Germinal center (tissue), 1 donor: ENCODE measurements at regions not wholly inside any gene's neighbourhood (a gene's known extent, or its start where the extent isn't known, plus 50 kb on each side); places are given as distances from the start of the nearest gene placed in this dataset.
"Not testable (repeated sequence)": the region's sequence is repeated elsewhere in the genome, so short reads cannot be mapped to it uniquely, and the experiment has no call there.

Experiments
- DNase-seq: peaks from one replicate; pipeline ENCODE4 v3.0.0; 2012; ENCODE audit warnings: mixed read lengths, low spot score

DNA sequence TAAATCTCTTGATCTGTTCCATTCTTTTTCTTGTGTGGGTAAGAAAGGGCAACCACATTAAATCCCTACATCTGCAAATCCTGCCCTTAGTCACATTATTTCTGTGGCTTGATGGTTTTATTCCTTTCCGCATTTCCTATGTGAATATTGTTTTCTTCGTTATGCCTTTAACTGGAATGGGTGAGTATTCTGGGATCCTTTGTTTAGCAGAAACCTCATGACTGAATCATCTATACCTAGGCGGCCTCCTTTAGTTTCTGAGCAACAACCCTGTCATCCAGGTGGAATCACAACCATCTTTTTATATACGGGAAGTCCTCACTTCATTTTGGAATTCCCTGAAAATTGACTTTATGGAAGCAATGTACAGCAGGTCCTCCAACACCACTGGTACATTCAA lies 409.5 kb downstream of the DIRAS2 start:
- not testable (repeated sequence) for DNase-seq

DNA sequence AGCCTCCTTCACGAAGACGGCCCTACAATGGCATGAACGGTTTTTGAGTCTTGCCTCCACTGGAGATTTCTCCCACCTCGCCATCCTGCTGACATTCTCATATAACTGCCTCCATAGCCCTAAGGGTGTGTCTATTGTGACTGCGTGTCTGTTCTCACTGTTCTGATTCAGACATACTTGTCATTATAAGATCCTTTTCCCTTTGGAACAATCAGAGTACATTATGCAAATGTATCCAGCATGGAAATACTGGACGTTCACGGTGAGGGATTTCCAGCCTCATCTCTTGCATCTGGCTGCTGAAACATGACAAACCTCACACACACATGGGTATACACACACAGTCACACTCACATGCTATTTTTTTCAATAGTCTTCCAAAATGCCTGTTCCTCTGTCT lies 402.1 kb downstream of the DIRAS2 start:
- DNase-seq = no peak

DNA sequence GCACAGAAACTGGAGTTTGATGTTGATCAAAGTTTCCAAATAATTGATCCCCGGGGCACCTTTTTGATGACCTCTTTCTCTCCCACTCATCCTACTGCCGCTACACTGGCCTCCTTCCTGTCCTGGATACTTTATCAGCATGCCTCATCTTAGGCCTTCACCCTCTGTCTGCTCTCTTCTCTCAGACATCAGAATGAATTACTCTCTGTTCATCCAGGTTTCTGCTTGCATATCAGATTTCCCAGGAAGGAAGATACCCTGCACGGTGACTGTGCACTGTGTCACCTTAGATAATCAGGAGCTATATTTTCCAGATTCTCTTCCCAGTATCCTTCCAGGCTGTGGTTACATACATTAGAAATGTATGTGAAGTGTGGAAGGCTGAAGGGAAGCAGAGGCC lies 397.0 kb downstream of the DIRAS2 start:
- DNase-seq = no peak

DNA sequence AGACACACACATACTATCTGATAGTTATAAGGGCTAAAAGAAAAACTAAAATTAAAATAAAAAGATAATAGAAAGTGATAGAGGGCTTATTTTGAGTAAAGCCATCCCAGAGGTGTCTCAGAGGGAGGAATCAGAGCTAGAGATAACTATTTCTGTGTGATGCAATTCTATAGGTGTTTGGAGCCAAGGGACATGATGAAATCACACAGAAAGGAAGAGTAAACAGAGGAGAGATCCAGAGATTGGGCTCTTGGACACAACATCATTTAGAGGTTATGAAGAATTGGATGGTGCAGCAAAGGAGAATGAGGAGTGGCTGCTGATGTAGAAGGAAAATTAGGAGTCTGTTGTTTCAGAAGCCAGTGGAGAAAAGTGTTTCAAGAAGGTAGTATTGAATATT lies 393.5 kb downstream of the DIRAS2 start:
- no peak for DNase-seq

DNA sequence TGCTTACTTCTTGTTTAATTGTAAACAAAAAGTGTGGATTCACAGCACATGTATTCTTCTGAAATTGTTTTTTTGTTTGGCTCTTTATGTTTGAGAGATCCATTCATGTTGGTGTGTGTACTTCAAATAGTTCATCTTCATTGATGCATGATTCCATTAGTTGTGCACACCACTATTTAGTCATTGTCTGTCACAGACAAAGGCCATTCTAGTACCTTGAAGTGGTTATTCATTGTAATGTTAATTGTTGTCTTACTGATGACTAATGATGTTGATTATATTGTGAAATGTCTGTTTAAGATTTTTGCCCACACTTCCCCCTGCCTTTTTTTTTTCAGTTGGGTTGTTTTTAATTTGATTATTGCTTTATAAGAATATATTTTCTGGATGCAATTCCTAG lies 391.3 kb downstream of the DIRAS2 start:
- no peak for DNase-seq

DNA sequence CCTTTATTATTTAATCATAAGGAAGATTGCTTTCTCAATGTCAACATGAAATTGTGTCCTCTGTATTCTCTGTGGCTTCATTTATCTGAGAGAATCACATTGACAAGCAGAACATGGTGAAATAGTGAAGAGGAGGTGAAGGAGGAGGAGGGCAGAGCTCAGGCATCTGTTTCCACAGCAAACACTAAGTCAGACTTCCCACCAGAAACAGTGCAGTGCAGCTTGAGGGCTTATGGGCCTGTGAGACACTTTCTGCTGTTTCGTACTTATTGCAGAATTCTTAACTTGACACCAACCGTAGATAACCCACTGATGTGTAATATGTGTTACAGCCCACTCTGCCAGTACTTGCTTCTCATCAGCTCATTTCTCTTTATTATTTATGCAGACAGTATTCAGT lies 386.3 kb downstream of the DIRAS2 start:
- no peak for DNase-seq

DNA sequence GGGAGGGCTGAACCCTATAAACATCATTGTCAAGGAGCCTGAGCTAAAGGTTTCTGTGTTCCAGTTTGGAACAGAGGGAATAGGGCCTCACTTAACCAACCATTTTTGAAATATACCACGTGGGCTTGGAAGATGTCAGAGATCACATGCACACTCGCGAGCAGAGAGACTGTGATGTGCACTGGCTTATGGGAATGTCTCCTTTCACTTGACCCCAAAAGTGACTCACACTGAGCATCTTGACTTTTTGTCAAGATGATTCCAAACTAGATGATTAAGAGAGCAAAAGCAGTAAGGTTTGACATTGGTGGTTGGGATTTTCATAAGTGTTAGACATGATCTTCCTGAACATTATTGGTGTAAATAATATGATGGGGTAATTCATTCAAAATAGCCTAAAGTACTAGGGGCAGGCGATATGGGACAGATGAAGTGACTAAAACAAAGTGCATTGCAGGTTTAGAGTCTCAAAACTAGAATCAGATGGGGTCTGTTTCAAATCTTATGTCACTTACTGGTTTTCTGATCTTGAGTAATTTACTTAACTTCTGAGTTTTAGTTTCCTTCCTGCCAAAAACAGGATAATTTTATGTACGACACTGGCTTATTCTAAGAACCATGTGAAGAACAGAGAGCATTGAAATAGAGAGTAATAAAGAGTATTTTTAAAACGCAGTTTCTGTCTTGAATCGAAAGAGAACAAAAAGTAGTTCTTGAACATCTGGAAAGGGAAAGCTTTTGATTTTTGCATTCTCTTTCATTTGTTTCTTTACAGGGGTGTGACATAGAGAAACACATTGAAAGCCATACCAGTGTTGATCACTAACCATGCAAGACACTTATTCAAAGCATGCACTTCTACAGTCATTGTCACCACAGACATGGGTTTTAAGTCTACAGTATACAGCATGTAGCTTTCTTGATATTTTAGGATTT lies 383.0 kb downstream of the DIRAS2 start:
- DNase-seq = no peak

DNA sequence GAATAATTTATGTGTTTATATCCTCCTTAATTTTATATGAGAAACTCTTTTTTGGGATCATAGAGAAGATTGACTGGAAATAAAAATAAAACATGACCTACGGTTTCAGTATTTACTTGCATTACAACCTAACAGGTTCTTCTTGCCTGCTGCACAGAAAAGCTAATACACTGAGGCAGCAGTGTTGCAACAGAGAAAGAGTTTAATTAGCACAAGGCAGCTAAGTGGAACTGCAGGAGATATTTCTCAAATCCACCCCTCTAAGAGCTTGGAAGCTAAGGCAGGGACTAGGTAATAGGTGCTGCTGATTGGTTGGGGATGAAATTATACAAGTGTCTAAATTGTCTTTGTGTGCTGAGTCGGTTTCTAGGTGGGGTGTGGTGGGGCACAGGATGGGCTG lies 380.9 kb downstream of the DIRAS2 start:
- no peak for DNase-seq

DNA sequence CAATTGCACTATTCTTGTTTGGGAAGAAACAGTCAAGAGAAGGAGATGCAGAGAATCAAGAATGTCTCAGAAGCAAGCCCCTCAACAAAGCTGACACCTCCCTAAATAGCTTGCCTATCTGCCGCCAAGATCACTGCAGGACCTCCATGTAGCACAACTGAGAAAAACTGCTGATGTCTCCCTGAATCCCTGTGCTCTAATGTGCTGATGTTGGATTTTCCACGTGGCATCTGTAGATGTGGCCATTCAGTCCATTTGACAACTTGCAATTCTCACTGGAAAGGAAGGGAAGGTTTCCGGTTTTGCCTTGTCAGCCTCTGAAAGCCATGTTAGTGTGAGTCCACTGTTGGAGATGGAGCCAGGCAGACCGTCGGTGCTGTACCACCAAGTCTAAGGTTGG lies 374.0 kb downstream of the DIRAS2 start:
- DNase-seq = no peak

DNA sequence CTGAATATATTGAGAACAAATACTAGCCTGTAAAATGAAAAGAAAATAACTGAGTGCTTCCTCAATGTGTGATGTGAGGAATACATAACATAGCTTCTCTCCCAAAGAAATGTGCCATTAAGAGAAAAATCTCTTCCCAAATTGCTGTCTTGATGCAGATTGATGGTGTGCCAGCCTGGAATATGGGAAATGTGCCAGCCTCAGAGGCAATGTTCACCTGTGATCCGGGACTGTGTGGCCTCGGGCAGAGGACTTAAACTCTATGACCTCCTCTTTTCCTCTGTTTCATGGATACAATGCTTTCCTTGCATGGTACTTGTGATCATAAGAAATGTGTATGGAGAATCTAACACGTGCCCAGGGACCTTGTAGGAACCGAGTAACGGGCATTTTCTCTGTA lies 370.9 kb downstream of the DIRAS2 start:
- no peak for DNase-seq

DNA sequence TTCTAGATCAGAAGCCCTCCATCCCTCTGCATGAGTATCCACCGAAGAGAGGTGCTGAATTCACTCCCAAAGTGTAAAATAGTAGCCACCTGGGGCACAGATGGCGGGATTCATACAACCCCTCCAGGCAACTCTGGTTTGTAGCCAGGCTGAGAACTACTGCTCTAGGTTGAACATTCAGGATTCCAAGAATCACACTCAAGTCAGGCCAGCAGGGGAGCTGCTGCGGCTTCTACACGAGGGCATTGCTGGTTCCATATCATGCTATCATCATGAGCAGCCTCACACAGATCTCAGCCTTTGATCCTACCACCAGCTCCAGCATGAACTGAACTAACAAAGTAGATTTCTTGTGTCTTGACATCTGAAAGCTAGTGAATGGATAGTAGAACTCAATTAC lies 367.9 kb downstream of the DIRAS2 start:
- DNase-seq = no peak

DNA sequence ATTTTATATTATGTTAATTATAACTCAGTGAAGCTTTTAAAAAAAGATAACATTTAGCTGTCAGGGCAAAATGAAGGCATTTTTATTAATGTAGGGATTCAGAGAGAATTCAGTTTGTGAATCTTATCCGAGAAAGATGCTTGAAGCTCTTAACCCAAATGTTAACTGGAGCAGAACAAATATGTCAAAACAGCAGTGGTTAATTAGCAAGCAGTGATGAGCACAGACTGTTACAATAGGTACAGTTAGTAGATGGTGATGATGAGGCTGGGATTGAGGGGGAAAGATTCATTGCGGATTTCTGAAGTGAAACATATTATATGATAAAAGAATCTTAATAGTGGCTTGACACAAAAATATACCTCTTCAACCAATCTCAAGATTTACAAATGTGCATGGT lies 356.7 kb downstream of the DIRAS2 start:
- no peak for DNase-seq

DNA sequence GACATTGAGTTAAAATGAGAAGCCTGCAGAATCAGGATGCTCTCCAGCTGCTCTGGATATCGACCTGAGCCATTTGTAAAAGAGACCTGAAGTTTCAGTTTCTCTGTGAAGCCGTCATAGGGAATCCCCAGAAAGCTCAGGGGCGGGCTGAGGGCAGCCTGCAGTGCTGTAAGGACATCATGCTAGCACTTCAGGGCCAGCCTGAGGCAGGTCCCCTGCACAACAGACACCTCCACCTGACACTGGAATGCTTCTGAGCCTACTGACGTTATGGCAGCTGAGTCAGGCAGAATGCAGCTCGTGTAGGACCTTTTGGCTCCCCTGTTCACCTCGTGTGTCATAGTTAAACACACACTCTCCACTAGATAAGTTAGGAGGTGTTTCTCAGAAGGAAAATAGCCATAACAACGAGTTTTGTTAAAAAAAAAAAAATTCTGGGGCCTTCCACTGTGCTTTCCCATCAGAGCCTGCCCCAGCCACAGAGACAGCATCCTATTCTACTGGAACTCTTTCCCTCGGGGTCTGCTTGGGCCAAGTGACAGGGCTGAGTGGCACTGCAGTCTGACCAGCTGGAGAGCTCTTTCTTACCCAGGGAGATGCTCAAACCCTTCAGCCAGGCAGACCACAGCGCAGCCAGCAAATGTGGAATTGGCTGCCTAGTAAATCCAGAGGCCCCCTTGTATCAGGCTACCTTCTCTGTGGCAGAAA lies 354.9 kb downstream of the DIRAS2 start:
- DNase-seq = no peak

DNA sequence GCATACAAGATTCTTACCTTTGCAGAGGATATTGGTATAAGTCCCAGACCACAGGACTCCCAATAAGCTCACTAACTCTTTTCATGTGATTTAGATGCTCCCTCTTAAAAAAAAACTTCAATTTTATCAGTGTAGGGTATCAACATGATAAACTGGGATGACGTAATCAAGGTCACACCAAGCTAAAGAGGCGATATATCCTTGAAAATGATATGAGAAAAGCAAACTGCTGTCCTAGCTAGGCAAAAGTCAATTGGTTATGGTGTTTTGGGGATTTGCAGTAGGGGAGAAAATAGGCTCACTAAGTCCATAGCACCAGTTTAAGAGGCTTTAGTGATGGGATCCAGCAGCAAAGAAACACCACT lies 354.4 kb downstream of the DIRAS2 start:
- no peak for DNase-seq

DNA sequence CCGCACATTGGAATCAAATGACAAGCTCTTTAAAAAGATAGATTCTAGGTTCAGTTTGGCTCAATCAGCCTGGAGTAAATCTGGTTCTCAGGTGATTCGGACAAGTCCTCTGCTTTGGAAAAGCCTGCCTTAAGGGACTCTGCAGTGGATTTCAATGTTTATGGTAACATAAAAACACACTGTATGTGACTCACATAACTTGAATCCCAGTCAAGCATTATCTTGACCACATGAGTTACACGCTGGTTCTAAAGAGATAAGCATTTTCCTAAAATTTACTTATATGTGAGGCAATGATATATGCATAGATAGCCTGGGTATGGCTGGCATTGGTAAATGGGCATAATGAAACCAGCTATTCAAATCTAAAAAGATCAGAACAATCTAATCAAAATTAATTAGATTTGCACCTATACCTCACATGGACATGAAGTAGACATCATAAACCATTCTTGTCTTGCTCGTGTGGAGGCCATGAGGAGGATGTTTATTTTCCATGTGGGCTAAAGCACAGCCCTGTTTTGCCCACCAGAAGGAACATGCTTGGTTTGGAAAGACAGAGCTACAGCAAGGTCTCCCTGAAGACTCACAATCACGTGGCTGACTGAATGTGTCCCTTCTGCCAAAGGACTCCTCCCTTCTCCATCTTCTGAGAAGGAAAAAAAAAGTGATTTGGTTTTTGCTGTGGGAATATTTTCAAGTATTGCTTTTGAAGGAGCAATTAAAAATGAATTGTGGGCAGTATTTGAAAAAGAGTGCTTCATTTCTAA lies 351.7 kb downstream of the DIRAS2 start:
- no peak for DNase-seq

DNA sequence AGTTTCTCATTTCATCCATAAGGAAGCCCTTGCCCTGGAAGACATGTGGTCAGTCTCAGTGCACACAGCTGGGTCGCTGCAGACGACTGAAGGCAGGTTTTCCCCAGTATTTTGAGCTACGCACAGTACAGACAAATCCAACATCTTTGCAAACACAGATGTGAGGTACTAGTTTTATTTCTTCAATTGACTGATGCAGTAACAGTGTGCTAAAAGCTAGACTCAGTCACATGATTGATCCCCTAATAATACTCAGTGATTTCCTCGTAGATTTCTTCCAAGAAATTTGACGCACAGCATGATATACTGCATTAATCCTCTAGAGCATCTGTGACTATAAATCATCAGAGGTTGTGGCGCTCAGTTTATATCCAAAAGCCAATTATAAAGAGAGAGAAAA lies 346.1 kb downstream of the DIRAS2 start:
- no peak for DNase-seq

DNA sequence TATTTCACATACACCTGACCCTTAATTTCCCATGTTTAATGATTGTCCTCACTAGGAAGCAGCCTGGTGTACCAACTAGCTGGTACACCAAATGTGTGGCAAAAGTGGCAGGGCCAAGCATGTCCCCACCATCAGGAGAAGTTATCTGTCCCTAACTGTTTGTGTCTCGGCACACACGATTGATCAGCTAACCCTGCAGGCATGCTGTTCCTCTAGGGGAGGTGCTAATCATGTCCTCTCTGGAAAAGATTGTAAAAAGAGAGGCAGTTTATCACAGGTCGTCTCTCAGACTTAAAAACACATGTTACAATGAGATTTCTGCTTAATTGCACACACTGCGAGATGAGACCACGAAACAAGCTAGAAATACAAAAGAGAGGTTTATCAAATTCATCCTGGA lies 342.7 kb downstream of the DIRAS2 start:
- DNase-seq = no peak

DNA sequence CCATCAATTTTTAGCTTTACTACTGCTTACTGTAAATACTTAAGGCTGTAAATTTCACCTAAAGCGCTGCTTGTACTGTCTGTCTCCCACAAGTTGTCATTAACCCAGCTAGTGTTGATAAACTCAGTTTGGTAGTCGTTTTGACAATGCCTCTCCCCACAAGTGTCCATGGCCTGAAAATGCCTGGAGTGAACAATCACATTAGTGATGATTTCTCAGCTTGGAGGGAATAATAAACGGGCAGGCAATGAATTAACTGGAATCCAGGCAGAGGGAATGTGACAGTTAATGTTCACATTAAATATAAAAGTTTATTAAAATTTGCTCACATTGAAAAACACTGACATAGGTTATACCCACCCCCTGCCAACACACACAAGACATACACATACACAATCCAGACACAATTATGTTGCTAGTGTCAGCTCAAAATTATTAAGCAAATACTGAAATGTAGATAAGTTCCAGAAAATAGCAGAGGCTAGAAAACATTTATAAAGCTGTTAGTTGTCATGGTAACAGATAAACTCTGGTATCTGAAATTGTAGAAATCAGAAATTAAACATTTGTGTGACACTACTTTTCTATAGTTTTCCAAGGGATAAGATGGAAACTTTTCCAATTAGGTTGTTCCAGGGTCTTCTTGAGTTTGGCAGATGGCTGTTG lies 341.9 kb downstream of the DIRAS2 start:
- DNase-seq = no peak

DNA sequence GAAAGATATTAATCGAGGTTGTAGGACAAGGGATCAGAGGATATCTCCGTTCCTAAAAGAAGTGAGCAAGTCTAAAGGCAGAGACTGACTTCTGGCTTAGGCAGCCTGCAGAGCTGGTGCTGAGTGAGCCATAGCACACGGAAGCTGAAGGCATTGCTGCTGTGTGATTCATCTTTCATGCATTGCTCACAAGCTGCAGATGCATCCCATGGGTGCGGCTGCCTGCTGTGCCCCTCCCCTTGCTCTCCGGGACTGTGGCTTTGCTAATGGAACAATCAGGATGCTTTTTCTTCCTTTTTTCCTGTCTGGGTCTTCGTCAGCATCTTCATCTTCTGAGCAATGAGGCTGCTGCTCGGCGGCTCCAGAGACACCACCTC lies 341.4 kb downstream of the DIRAS2 start:
- DNase-seq = no peak

DNA sequence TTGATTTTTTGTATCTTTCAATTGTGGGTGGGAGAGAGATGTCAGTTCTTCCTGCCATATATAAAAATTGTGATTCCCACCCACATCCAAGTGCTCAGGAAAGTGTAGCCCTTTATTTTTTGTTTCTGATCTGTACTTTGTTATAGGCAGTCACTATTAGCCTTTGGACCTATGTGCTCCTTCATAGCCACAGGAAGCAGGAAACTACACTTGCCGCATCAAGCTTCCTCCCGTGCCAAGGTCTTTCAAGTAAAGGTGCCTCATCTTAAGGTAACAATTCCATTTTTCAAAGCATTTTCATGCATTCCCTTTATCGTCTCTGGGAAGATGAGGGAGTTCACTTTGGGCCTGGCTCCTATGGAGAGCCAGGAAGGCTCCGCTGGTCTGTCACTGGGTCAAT lies 339.0 kb downstream of the DIRAS2 start:
- no peak for DNase-seq

DNA sequence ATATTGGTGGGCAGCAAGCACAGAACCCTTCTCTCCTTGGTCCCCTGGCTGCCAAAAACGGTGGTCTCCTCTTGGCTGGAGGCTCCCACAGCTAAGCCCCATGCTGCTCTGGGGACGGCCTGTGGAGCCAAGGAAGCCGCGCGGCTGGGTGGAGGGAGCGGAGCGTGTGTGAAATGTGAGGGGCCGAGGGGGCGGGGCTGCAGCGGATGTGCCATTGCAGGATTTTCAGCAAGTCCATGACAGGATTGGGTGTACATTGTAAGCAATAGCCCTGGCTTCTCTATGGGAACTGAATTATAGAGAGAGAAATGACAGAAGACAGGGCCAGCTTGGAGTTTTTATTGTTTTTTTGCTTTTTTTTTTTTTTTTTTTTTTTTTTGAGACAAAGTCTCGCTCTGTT lies 336.5 kb downstream of the DIRAS2 start:
- no peak for DNase-seq

DNA sequence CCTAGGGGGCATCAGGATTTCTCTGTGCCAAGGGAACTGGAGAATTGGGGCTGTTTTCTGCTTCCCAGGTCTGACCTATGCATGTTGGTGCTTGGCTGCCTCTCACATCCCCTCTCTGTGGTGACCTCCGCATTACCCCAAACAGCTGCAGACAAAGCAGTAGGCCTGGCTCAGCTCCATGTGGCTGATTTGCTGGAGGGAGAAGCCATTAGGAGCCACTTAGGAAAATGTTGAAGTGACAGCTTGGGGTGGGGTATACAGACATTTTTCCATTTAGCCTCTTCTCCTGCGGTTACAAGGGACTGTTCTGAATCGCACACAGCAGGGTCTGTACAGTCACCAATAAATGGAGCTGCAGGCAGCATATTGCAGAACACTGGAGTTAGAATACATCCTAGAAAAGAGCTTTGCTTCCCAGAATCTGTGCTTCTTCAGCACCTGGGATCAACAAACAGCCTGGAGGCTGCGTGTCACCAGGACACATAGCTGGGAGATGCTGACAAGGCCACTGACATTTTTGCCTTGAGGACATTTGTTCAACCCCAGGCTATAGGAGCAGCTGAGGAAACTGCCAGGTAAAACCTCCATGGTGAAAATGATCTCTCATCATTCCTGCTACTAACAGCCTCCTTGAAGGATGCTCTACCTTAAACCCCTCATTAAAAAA lies 335.3 kb downstream of the DIRAS2 start:
- DNase-seq = no peak
